Right cardiac atrium (tissue), 5 donors: ENCODE measurements at regions not wholly inside any gene's neighbourhood (a gene's known extent, or its start where the extent isn't known, plus 50 kb on each side); places are given as distances from the start of the nearest gene placed in this dataset.

Experiments
- ATAC-seq, 2 donors: fragments of 200-7000 bp; cut with Tn5 transposase; one replicate each; pipeline versions ENCODE4 v1.8.0 to v1.9.1; 2020; ENCODE audit warnings: moderate library complexity in 2 of 2, mild to moderate bottlenecking in 1 of 2
- DNase-seq, 3 donors: peaks; one replicate each; pipeline ENCODE4 v3.0.0-alpha.2; 2020
- H3K27ac ChIP-seq: one replicate; pipeline ENCODE4 v1.5.1; 2013; ENCODE audit warnings: mild to moderate bottlenecking, low read length, control low read depth, moderate library complexity
- H3K27me3 ChIP-seq: one replicate; pipeline ENCODE4 v1.6.1; 2013; ENCODE audit not compliant: control insufficient read depth, insufficient read depth
- H3K4me1 ChIP-seq: one replicate; pipeline ENCODE4 v1.6.1; 2013; ENCODE audit warnings: low read length; ENCODE audit not compliant: control insufficient read depth, insufficient read depth
- H3K4me3 ChIP-seq: one replicate; pipeline ENCODE4 v1.5.1; 2013; ENCODE audit warnings: low read length, control low read depth
- H3K9me3 ChIP-seq: one replicate; pipeline ENCODE4 v1.6.1; 2013; ENCODE audit warnings: low read length; ENCODE audit not compliant: control insufficient read depth
- WGBS: extraction: QIAGEN DNeasy Blood & Tissue Kit; methylation state at CpG from one replicate; pipeline ENCODE4 v1.1.7; 2013; 5-methylcytosine and 5-hydroxymethylcytosine counted together
- intact Hi-C, 4 donors: fragments of 100-400 bp; cut with DNase I; formaldehyde crosslinking; loops; one replicate each; pipeline versions ENCODE4 v1.11.0 to v1.14.0; 2022 to 2023
- donor health status: healthy with polysubstance abuse.
- donor health status: DM: no; HTN: yes; CAD: no.
- donor health status: DM: no; HTN: no; CAD: no.
- donor health status: DM: no; HTN: yes; CAD: no; lungs with severe emphysema.
- donor health status: DM: yes; HTN: yes; CAD: no.

DNA sequence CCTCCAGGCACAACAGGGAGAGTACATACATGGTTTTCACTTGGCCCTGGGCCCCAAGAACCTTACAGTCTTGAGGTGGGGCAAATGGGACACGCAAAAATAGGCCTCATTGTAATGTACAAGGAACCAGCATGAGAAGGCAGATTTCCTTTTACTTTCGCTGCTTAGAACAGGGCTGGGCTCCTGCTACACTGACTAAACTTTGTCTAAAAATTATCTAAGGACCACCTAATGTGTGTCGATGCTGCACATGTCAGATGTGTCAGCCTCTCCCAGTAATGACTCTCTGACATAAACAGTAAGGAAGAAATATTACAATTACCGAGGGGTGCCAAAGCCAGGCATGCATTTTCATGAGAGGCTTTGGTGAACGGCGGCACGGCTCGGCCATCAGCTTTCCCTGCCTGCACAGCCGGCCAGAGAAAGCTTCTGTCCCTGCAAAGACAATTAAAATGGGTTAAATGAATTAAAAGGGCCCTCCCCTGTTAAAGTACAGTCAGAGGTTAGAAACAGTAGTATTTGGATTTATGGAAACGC lies 224.2 kb upstream of the IRX3 start:
- no peak overlapping the region for H3K27ac ChIP-seq
- H3K4me3 ChIP-seq: no peak overlapping the region
- H3K4me1 ChIP-seq: peaks cover 2% of the 10 kb centered on the region
- ATAC-seq: peak in 1 of 2 donors; percentile 50
- DNase-seq: no peak
- H3K9me3 ChIP-seq: no peaks in the 10 kb centered on the region
- 54% methylated on average over 10 of the region's 10 CpGs for WGBS
- intact Hi-C loops: no loop called here
- no peaks in the 10 kb centered on the region for H3K27me3 ChIP-seq

DNA sequence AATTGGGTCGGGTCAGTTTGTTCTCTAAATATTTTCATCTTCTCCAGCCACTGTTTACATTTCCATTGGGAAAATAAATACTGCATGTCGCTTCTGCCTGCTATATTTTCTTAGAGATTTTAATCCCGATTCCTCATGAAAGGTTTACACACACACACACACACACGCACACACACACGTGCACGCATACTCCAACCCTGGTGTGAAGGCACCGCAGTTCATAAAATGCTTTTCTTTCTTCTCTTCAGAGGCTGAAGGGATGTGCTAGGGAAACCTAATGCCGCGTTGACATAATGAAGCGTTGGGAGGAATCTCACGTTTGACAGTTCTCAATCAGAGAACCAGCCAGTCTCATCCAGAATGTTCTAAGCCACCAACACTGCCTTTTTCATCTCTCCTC lies 222.9 kb upstream of the IRX3 start:
- Histone ChIP-seq H3K4me3 (no peak overlapping the region), H3K4me1 (peaks cover 2% of the 10 kb centered on the region), H3K27ac (no peak overlapping the region), H3K27me3 (no peaks in the 10 kb centered on the region), H3K9me3 (no peaks in the 10 kb centered on the region)
- no peak for DNase-seq
- WGBS: 86% methylated on average over 11 of the region's 11 CpGs
- no peak for ATAC-seq
- intact Hi-C loops: loop anchor here in 1 of 4 donors (10.0 kb wide), 1 partner anchor 225 kb away; the partner anchor contains the start of gene IRX3

DNA sequence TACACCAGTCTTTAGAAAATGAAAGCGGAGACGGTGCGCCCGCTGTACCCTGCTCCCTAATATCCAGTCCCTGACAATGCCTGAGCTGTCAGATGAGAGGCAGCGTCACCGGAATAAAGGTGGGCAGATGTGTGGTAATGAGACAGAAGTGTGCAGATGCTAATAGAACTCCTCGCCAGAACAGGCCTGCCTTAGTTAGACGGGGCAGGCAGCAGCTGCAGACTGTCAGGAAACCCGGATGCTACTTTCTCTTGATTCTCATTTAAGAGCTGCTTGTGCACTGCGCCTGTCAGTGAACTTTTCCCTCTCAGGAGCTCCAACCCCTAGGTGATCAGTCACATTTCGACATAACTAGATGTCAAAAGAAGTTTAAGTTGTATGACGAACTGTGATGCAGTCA lies 221.8 kb upstream of the IRX3 start:
- DNase-seq: peak in 1 of 3 donors; percentile 32
- Histone ChIP-seq H3K4me1 (peaks cover 2% of the 10 kb centered on the region), H3K9me3 (no peaks in the 10 kb centered on the region), H3K4me3 (no peak overlapping the region), H3K27ac (no peak overlapping the region), H3K27me3 (no peaks in the 10 kb centered on the region)
- no peak for ATAC-seq
- intact Hi-C loops: loop anchor here in 1 of 4 donors (10.0 kb wide), 1 partner anchor 224 kb away; the partner anchor contains the start of gene IRX3
- 94% methylated on average over 12 of the region's 12 CpGs for WGBS

DNA sequence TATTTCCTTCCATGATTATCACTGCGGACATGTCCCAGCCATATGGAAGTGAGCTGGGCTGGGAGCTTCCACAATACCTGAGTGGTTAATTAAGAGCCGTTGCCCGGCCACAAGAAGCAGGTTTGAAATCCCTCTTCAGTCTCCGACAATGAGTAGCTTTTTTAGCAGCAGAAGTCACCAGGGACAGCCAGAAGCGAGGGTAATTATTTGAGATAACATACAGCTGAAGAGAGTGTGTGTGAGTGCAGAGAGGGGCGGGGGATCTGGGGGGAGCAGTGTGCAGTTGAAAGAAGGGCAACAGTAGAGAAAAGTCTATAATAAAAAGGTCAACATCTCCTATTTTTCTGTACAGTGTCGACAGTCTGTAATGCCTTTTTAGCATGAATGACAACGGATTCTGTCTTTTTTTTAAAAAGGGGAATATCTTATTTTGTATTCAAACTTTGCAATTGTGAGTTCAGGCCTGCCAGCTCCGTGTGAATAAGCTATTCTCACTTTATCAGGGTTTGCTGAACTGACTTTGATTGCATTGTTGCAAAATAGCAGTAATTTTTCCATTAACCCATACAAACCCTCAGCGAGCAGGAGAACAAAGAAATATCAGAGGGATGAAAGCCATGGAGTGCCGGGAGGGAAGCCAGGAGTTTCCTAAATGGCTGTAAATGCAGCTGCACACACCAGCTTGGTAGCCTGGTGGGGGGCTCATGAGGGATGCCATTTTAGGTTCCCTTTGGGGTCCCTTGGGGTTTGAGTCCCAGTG lies 220.3 kb upstream of the IRX3 start:
- WGBS: 33% methylated on average over 11 of the region's 11 CpGs
- intact Hi-C loops: loop anchor here in 1 of 4 donors (10.0 kb wide), 1 partner anchor 222 kb away; the partner anchor contains the start of gene IRX3
- DNase-seq: peak in 2 of 3 donors; percentile 46 to 74
- Histone ChIP-seq H3K4me3 (no peak overlapping the region), H3K27me3 (no peaks in the 10 kb centered on the region), H3K9me3 (no peaks in the 10 kb centered on the region), H3K27ac (no peak overlapping the region), H3K4me1 (peaks cover 4% of the 10 kb centered on the region)
- peak; percentile 20 to 22 for ATAC-seq

DNA sequence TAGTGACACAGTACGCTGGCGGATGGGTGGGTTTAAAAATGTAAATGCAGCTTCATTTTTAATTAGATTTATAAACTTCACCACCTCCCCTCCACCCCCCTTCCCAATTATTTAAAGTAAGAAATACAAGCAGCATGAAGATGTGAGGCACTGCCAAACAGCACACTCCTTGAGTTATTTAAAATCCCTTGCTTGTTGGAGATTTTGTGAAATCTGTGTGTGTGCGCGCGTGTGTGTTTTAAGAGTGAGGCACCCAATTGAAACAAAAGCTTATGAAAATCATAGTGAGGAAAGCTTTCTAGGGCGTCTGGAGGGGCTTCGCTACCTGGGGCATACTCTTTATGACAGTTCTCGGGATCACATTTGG lies 219.6 kb upstream of the IRX3 start:
- Histone ChIP-seq H3K4me1 (peaks cover 4% of the 10 kb centered on the region), H3K4me3 (no peak overlapping the region), H3K27ac (no peak overlapping the region), H3K27me3 (no peaks in the 10 kb centered on the region), H3K9me3 (no peaks in the 10 kb centered on the region)
- ATAC-seq: no peak
- no peak for DNase-seq
- intact Hi-C loops: loop anchor here in 1 of 4 donors (10.0 kb wide), 1 partner anchor 221 kb away; the partner anchor contains the start of gene IRX3
- 61% methylated on average over 8 of the region's 8 CpGs for WGBS

DNA sequence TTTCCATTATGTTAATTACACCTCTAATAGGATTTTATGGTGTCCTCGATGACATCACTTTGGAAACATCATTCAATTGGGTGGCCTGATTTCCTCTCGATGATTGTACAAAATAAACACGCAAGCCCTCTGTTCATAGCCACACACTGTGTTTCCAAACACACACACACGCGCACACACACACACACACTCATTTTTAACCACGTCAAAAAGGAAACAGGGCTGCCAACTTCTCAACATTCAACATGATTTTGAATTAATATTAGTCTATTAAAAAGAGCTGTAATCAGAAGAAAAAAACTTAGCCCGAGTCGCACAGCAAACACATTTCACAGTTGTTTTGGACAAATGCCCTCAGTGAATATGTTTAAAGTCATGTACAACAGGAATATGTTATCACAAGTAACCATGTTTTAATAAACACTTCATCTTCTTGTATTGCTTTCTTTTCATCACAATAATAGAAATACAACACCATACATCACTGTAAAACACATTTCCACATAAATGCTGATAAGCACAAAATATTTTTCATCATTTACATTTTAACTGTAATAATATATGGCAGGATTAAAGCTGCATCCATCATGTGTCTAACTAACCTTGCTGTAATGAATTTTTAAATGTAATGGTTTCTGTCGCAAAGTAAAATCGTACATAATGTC lies 219.1 kb upstream of the IRX3 start:
- peak in 1 of 2 donors; percentile 32 for ATAC-seq
- peak; percentile 51 to 85 (median 61) for DNase-seq
- no peak overlapping the region for H3K27ac ChIP-seq
- 51% methylated on average over 10 of the region's 10 CpGs for WGBS
- no peaks in the 10 kb centered on the region for H3K27me3 ChIP-seq
- intact Hi-C loops: loop anchor here in 1 of 4 donors (10.0 kb wide), 1 partner anchor 221 kb away; the partner anchor contains the start of gene IRX3
- peaks cover 4% of the 10 kb centered on the region for H3K4me1 ChIP-seq
- no peaks in the 10 kb centered on the region for H3K9me3 ChIP-seq
- H3K4me3 ChIP-seq: no peak overlapping the region

DNA sequence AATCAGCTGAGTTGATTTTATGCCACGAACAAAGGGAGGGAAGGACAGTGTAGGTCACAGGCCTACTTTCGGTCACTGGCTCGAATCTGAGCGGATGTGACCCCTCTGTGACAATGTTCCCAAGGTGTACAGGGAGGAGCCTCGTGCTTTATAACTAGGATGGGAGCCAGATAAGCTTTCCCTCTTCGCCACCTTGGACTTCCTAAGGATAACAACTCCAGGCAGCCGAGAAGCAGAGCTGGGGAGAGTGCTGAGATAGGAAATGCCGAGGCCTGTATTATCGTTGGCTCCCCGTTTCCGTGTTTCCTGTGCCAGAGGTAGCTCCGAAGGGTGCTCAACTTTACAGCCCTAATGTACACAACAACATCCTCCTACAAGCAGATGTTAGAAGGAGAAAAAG lies 217.8 kb upstream of the IRX3 start:
- WGBS: 50% methylated on average over 12 of the region's 12 CpGs
- H3K27ac ChIP-seq: no peak overlapping the region
- H3K4me1 ChIP-seq: peaks cover 4% of the 10 kb centered on the region
- intact Hi-C loops: loop anchor here in 1 of 4 donors (10.0 kb wide), 1 partner anchor 220 kb away; the partner anchor contains the start of gene IRX3
- no peaks in the 10 kb centered on the region for H3K9me3 ChIP-seq
- no peaks in the 10 kb centered on the region for H3K27me3 ChIP-seq
- peak; percentile 70 to 88 for ATAC-seq
- peak in 2 of 3 donors; percentile 46 to 71 for DNase-seq
- no peak overlapping the region for H3K4me3 ChIP-seq

DNA sequence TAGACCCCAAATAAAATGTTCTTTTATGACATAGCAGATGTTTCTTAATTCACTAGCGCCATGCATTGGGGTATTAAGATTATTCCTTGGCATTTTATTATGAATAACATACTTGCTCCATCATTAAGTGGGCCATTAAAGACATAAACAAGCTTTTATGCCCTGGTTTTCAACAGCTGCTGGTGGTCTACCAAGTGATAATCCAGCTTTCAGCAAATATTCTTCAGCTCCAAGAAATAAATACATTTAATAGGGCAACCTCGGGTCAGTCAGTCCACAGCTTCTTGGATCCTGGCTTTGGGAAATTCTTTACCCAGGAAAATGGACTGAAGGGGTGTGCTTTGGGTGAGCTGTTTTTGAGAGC lies 217.3 kb upstream of the IRX3 start:
- Histone ChIP-seq H3K9me3 (no peaks in the 10 kb centered on the region), H3K27ac (no peak overlapping the region), H3K4me3 (no peak overlapping the region), H3K27me3 (no peaks in the 10 kb centered on the region), H3K4me1 (peaks cover 4% of the 10 kb centered on the region)
- 71% methylated on average over 2 of the region's 2 CpGs for WGBS
- intact Hi-C loops: loop anchor here in 1 of 4 donors (10.0 kb wide), 1 partner anchor 219 kb away; the partner anchor contains the start of gene IRX3
- no peak for ATAC-seq
- no peak for DNase-seq

DNA sequence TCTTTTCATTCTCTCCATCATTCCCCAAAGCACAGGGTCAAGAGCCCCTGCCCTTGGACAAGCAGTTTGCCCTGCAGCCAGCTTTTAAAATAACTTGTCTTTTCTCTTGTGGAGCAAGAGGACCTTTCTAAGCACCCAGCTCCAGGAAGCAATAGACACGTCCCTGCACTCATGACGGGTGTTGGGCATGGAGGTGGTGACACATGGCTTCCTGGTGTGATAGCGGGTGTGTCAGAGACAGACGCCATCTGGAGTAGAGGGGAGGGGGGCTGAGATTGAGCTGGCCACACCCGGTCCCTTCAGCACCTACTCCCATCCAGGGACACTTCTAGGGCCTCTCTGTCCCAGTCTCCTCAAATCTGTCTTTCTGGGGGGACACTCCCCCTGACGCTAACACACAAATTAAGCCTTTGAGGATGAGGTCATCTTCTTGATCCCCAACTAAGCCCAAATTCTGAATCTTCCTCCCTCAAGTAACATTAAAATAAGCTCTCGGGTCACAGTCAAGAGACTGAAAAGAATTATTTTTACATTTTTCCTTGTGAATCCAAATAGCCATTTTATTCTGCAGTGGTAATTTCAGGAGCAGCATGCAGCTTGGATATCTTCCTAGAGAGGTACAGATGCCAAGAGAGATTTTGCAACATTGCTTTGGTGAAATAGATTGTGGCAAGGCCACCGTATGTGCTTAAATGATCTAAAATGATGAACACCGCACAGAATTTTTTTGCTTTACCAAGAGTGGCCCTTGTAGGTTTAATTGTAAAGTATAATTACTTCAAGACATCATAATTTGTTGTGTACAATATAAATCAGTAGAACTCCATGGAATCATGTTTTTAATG lies 216.6 kb upstream of the IRX3 start:
- H3K4me1 ChIP-seq: peaks cover 4% of the 10 kb centered on the region
- WGBS: 50% methylated on average over 9 of the region's 9 CpGs
- H3K27ac ChIP-seq: no peak overlapping the region
- DNase-seq: peak; percentile 76 to 88 (median 85)
- intact Hi-C loops: loop anchor here in 1 of 4 donors (10.0 kb wide), 1 partner anchor 218 kb away; the partner anchor contains the start of gene IRX3
- ATAC-seq: peak; percentile 84 to 92
- no peaks in the 10 kb centered on the region for H3K9me3 ChIP-seq
- H3K27me3 ChIP-seq: no peaks in the 10 kb centered on the region
- H3K4me3 ChIP-seq: no peak overlapping the region

DNA sequence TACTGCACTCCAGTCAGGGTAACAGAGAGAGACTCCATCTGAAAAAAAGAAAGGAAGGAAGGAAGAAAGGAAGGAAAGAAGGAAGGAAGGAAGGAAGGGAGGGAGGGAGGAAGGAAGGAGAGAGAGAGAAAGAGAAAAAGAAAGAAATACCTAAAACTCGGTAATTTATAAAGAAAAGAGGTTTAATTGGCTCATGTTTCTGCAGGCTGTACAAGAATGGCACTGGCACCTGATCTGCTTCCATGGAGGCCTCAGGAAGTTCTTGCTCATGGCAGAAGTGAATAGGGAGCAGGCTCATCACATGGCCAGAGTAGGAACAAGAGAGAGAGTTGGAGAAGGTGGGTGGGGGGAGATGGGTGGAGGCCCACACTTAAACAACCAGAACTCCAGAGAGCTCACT lies 215.2 kb upstream of the IRX3 start:
- DNase-seq: no peak
- 82% methylated on average over 1 of the region's 1 CpG for WGBS
- H3K27ac ChIP-seq: no peak overlapping the region
- H3K27me3 ChIP-seq: no peaks in the 10 kb centered on the region
- no peaks in the 10 kb centered on the region for H3K9me3 ChIP-seq
- intact Hi-C loops: loop anchor here in 1 of 4 donors (10.0 kb wide), 1 partner anchor 217 kb away; the partner anchor contains the start of gene IRX3
- H3K4me1 ChIP-seq: peaks cover 2% of the 10 kb centered on the region
- no peak overlapping the region for H3K4me3 ChIP-seq
- no peak for ATAC-seq
